OCI-M1 (cell line): ENCODE measurements at regions not wholly inside any gene's neighbourhood (a gene's known extent, or its start where the extent isn't known, plus 50 kb on each side); places are given as distances from the start of the nearest gene placed in this dataset.
A peak's percentile ranks its signal among the peaks of the same experiment; 100 is the strongest.
"Not testable (repeated sequence)": the region's sequence is repeated elsewhere in the genome, so short reads cannot be mapped to it uniquely, and the experiment has no call there.

ENCODE experiments used
- DNase-seq: peaks from one replicate; lab custom pipeline; 2025; lab: John Stamatoyannopoulos, UW

DNA sequence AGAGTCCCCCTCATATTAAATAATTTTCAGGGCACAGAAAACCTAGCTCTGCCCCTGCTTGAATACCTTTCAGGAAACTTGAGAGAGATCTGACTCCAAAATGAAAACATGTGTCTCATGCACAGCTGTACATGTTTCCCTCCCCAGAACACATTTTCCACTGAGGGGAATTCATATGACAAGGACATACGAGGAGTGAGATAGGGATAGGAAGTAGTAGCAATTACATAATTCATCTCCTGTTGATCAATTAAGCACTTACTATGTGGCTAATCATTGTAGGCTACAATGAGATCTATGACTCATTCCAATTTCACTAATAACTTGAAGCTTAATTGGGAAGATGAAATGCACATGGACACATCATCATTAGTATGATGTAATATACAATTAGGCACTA is 302.1 kb downstream of the PCDH11X start:
- DNase-seq: not testable (repeated sequence)

DNA sequence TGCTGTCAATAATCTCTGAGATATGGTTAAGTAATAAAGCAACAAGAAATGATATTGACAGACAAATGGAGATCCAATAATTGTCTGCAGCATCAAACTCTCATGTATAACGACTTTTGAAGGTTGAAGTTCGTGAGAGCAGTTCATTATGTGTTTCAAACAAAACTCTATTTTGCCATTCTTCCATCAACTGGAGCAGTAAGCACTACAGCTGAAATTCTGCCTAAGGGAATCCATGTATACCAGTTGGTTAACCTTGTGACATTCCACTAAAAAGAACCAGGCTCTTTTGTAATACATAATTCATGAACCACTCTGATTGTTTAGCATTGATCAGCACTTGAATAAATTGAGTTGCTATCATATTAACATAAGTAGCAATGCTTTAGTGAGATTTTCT is 311.6 kb downstream of the PCDH11X start:
- DNase-seq: not testable (repeated sequence)

DNA sequence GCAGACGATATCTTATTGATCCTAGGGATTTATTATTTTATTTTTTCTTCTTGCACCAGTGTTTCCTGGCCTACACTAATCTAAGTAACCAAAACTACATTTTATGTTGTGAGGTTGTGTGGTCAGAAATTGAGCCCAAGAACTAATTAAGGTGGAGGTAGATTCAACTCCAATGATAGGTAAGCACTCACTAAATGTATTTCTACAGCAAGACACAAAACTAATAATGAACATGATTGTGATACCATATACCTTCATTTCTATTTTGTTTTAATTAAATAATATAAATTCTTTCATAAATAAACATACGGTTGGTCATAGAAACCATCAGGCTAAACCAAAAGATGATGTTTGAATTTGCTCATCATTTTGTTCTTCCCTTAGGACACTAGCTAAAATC is 319.0 kb downstream of the PCDH11X start:
- DNase-seq: not testable (repeated sequence)

DNA sequence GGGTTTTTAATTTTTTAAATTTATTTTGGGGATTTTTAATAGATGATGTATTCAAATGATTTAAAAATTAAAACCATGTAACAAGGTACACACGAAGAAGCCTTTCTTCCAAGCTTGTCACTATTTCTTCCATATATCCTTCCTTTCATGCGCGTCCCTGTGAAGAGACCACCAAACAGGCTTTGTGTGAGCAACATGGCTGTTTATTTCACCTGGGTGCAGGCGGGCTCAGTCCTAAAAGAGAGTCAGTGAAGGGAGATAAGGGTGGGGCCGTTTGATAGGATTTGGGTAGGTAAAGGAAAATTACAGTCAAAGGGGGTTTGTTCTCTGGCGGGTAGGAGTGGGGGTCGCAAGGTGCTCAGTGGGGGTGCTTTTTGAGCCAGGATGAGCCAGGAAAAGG is 320.9 kb downstream of the PCDH11X start:
- not testable (repeated sequence) for DNase-seq

DNA sequence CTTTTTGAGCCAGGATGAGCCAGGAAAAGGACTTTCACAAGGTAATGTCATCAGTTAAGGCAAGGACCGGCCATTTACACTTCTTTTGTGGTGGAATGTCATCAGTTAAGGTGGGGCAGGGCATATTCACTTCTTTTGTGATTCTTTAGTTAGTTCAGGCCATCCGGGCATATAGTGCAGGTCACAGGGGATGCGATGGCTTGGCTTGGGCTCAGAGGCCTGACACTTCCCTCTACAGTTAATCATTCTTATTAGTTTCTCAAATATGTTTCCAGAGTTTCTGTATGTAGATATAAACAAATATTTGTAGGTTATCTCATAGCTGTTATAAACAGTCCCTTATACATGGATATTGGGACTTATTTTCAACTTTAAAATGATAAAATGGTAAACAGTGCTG is 326.5 kb downstream of the PCDH11X start:
- DNase-seq: not testable (repeated sequence)

DNA sequence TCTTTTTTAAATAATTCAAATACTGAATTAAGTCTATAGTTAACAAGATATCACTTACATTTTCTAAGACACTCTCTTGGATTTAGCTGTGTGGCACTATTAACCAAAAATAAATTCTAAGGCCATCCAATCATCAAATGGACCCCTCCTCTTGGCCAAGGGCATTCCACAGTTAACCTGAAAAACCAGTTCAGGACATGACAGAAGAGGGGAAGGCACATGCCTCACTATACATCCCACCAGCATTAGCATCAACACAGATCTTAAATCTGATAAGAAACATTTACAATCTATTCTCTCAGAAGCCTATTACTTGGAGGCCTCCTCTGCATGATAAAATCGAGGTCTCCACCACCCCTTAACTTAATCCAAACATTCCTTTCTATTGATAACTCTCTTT is 327.5 kb downstream of the PCDH11X start:
- not testable (repeated sequence) for DNase-seq

DNA sequence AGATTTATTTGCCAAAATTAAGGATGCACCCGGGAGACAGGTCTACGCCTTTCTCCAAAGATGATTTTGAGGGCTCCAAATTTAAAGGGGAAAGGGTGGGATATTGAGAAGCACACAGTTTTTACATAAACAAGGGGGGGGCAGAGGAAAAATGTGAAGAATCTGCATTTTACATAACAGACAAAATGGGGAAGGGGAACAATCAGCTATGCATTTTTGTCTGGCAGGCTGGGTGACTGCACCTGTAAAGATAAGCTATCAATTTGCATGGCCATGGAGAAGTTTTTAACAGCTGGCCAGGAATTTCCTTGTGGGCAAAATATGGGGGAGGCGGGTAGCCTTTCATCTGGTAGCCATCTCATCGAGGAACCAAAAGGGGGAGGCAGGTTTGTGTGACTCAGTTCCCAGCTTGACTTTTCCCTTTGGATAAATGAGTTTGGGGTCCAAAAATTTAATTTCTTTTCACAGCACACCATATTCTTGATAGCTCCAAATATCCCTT is 331.3 kb downstream of the PCDH11X start:
- DNase-seq: not testable (repeated sequence)

DNA sequence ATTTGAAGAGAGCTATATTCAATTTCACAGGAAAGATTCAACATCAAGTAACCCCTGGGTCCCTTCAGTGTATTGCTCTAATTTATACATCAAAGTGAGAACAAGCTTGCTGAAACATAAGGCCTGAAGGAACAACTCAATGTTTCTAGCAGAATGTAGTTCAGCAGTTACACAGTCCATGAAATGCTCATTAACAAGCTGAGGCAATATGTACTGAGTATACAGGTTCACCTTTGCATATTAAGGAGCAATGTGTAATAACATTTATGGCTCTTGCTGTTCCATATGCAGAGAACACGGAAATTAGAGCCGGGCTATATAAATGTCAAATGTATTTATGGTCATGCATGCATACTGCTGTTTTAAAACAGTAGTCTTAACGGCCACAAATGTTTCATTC is 338.5 kb downstream of the PCDH11X start:
- DNase-seq: not testable (repeated sequence)

DNA sequence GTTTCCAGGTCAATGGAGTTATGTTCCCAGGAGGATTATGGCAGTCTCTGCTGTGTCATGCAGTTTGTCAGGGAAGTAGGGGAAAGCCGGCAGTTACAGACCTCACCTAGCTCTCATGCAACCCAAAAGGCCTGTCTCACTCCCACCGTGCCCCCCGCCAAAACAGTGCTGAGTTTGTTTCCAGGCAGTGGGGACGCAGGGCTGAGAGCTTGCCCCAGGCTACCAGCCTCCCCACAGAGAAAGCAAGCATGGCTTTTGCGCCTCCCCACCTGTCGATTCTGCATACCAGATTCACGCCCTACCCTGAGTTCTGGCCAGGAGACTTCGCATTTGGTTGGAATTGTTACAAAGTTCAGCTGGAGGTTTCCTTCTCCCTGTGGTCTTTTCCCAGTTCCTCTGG is 383.9 kb downstream of the PCDH11X start:
- DNase-seq: not testable (repeated sequence)

DNA sequence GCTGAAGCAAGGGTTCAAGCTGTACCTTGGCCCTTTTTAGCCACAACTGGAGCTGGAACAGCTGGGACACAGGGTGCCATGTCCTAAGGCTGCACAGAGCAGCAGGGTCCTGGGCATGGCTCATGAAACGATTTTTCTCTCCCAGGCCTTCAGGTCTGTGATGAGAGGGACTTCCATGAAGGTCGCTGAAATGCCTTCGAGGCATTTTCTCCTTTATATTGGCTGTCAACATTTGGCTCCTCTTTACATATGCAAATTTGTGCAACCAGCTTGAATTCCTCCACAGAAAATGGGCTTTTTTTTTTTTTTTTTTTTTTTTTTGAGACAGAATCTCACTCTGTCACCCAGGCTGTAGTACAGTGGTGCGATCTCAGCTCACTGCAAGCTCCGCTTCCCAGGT is 430.8 kb downstream of the PCDH11X start:
- no peak for DNase-seq

DNA sequence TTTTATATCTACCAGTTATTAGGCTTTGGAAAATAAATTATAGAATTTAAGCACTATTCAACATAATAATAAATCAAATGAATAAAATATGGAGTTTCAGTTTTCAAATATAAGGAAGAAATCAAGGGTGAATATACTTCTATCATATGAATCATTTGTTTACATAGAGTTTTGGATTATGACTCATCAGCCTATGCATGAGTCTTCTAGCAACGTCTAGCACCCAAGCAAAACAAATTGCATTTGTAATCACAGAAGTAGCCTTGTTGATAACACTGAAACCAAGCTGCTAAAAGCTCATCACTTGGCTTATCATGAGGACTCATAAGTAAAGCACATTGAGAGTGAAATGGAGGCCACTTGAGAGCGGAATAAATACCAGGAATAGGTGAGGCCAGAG is 434.6 kb downstream of the PCDH11X start:
- DNase-seq: peak; percentile 1

DNA sequence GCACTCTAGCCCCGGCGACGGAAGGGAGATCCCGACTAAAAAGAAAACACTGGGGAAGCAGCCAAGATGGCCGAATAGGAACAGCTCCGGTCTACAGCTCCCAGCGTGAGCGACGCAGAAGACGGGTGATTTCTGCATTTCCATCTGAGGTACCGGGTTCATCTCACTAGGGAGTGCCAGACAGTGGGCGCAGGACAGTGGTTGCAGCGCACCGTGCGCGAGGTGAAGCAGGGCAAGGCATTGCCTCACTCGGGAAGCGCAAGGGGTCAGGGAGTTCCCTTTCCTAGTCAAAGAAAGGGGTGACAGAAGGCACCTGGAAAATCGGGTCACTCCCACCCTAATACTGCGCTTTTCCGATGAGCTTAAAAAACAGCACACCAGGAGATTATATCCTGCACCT is 435.8 kb downstream of the PCDH11X start:
- DNase-seq: not testable (repeated sequence)

DNA sequence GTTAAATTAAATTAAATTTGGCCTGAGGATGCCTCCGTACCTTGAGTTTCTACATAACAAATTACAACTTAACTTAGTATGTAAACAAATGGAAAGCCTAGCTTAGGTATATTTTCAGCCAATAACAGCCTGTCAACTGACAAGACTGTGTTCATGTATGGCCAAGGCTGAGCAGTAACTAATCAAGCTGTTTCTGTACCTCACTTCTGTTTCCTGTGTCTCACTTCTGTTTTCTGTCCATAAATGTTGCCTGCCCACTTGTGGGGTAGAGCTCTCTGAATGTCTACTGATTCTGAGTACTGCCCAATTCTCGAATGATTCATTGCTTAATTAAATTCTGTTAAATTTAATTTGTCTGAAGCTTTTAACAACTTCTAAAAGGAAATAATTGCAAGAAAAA is 445.2 kb downstream of the PCDH11X start:
- no peak for DNase-seq

DNA sequence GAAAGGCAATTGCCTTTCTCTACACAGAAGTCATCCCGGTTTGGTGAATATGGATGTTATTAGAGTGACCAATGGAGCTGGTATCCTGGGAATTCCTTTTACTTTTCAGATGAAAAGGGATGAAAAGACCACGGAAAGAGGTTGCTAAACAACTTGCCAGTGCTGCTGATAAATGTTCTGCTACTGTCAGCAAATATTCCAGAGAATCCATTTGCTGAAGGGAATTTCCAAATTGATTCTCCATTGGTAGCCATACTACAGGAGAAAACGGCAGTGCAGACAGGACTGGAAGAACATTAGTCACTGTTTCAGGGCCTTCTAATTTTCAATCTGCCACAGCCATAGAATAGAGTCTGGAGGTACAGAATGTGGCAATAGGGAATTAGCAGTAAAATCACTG is 451.5 kb downstream of the PCDH11X start:
- DNase-seq: no peak

DNA sequence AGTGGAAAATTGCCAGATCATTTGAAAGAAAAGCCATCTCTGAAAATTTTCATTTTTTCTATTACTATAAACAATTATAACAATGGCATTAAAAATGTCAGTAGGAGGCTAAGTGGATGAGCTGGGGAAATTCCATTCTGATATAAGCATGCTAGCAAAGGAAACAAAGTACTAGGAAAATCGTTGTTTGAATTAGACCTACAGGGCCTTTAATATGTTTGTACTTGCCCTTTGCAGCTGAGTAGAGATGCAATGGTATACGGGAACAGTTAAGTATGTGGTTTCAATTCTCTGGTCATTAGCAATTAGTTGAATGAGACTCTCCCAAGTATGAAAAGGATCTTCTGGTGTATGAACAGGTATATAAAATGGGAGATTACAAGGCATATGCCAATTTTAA is 452.2 kb downstream of the PCDH11X start:
- DNase-seq: no peak

DNA sequence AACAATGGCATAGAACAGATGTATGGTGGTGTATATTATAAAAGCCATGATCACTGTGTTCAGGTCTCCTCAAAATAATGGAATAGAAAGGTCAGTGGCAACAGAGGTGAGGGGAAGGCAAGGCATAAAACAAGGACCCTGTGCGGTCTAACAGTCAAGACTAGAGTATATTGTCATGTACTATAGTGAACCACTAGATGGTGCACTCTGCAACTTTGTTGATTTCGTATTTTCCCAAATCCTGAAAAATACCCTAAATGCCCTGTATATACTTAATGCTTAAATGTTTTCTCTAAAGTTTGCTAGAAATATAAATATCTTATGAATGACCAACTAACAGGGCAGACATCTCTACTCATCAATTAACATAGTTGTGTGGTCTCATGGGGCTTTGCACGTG is 453.0 kb downstream of the PCDH11X start:
- peak; percentile 18 for DNase-seq

DNA sequence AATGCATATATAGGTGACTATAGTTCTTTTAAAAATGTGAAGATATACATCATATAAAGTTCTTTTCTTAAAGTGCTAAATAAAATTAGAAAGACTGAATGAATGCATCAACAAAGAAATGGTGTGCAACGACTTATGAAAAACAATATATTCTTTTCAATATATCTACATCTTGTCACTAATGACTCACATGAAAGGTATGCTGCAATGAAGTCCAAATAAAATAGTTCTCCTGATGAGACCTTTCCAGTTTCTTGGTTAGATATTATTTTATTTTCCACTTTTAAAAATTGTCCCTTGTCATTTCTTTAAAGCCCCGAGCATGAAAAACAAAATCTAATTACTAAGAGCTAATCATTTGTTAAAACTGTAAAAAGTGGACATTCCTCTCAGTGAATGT is 462.1 kb downstream of the PCDH11X start:
- no peak for DNase-seq

DNA sequence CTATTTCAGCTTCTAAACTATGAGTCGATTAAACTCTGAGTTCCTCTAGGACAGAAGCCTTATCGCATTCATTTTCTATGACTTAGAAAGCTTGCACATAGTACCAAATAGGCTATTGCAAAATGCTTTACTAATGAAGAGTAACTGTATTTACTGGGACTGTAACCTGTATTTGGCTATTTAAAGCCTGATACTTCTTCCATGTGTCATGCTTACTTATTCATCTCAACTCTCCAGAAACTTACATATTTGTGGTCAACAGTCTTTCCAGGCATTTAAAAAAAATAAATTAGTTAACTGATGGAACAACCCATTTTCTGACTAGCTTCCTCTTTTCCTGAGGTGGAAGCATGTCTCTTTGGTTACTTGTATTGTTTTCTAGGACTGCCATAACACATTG is 467.9 kb downstream of the PCDH11X start:
- peak; percentile 0 for DNase-seq

DNA sequence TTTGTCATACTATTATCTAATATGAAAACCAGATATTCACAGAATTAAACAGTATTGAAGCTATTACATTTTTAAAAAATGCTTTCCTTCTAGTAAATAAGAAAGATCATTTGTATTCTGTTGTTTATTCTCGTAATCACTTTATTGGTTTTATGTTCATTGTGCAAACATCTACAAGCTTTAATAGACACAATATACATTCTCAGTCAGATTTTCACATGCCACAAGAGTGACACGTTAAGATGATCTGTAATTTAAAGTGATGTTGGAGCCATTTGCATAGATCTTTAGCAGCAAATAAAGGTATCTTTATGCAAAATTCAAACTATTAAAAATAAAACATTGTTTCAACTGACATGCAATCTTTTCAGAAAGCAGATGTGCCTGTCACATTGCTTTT is 469.9 kb downstream of the PCDH11X start:
- DNase-seq: no peak

DNA sequence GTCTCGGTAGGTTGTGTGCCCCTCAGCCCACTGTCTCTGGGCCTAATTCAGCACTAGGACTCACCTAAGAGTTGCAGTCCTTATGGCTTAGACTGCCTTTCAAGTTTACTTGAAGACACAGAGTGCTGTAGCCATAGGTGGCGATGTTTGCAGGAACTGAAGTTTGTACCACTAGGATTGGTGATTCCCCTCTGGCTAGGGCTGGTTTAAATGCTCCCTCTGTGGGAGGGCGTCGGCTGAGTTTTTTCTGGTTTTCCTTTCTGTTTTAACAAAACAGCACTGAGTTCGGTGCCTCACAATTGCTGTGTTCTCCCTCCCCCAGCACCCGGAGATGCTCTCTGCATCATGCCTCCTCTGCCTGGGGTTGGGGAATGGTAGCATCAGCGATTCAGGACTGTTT is 480.9 kb downstream of the PCDH11X start:
- DNase-seq: peak; percentile 68

DNA sequence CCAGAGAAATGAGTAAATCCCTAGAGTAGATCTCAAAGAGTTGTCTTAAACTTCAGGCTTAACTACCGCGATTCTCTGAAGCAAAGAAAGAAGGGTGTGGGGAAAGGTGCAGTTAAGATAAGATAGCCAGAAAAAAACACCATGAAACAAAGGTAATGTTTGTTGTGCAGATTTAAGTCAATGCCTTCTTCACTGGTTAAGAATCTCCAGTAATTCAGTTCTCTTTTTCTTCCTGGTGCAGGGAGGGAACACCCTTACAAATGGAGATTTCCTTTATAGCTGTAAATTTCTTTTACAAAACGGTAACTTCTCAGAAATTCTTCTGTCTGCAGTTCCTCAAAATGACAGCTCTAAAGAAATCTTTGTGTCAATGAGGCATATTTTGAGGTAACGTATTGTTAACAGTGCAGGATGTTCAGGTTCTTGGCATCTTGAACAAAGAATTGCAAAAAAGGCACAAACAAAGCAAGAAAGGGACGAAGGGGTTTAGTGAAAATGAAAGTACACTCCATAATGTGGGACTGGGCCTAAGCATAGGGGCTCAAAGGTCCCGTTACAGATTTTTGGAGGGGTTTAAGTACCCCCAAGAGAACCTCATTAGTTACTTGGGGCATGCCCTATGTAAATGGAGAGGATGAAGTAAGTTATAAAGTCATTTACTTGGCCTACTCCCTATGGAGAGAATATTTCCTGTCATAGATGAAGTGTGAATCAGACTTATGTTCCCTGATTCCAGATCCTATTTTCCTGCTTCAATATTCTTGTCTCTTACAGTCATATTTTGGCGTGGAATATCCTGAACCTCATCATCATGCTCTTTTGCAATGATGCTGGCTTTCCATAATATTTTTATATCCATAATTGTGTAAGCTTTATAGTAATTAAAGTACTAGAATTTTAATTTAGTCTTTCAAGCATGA is 492.0 kb downstream of the PCDH11X start:
- peak; percentile 36 for DNase-seq

DNA sequence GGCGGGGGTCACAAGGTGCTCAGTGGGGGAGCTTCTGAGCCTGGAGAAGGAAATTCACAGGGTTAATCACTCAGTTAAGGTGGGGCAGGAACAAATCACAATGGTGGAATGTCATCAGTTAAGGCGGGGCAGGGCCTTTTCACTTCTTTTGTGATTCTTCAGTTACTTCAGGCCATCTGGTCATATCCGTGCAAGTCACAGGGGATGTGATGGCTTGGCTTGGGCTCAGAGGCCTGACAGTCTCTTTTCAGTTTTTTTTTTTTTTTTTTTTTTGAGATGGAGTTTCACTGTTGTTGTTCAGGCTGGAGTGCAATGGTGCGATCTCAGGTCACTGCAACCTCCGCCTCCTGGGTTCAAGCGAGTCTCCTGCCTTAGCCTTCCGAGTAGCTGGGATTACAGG is 499.4 kb downstream of the PCDH11X start:
- not testable (repeated sequence) for DNase-seq

DNA sequence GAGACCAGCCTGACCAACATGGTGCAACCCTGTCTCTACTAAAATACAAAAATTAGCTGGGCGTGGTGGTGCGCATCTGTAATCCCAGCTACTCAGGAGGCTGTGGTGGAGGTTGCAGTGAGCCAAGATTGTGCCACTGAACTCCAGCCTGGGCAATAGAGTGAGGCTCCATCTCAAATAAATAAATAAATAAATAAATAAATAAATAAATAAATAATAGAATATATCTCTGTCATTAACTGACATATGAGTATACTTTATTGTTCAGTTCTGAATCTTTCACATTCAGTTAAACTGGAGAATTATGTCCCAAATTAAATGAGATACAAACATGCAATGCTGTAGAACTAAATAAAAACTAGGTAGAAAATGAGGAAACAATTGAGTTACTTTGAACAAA is 501.2 kb downstream of the PCDH11X start:
- not testable (repeated sequence) for DNase-seq

DNA sequence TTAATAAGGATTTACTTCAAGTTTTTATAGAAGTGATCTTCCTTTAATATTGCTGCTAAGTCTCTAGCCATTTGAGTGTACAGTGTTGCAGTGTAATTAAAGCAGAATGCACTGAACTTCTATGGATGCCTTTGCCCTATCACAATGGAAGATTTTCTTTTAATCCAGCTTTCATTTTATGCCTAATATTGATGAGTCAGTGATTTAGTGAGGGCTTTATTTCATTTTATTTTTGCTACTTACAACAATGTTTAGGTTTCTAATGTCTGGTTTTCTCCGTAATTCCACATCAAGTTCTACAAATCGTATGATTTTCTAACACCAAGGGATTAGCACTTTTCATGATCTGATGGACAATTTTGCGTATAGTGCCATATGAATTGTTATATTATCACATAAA is 504.1 kb downstream of the PCDH11X start:
- DNase-seq: no peak
